ENCODE measurements at regions not wholly inside any gene's neighbourhood (a gene's known extent, or its start where the extent isn't known, plus 50 kb on each side); places are given as distances from the start of the nearest gene placed in this dataset.

DNA sequence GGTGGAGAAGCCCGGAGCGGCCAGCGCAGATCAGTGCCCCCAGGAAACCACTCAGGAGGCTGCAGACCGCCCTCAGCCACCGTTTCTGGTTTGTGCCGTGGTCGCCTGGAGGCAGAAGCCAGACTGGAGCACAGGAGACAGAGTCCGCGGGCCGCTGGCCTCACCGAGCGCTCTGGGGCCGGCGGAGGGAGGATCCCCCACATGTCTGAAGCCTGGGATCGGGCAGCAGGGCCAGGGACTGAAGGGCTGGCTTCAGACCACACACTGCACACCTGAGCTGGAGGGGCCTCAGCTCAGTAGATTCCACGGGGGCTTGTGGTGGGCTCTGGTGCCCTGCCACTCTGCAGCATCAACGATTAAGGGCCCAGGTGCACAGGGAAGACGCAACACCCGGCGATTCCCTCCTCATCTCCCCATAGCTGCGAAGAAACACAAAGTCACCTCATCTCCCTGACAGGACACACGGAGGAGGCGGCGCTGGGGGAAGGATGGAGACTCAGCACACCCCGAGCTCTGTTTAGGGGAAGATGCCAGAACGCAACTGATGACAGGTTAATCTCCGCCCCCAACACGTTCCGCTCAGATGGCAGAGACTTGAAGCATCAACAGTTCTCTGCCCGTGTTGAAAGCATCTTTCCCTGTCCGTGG, 408.1 kb downstream of the GALR1 start:
- no peak for TF ChIP-seq YY1 (IDR thresholded peaks at IDR 0.05; ENCODE audit: insufficient read depth, insufficient read length)
- no peak for TF ChIP-seq ZNF274 (IDR thresholded peaks at IDR 0.05; ENCODE audit: low read depth, low read length)
- no peak for TF ChIP-seq SUZ12 (IDR thresholded peaks at IDR 0.05; ENCODE audit: extremely low read depth, insufficient read depth, insufficient read length)
